Adrenal gland (tissue), 5 donors: ENCODE measurements at regions not wholly inside any gene's neighbourhood (a gene's known extent, or its start where the extent isn't known, plus 50 kb on each side); places are given as distances from the start of the nearest gene placed in this dataset.

Source experiments
- CTCF ChIP-seq, 6 experiments: fragments of 450-650 bp in 4 of 6; fragments of 200-600 bp in 2 of 6; sonication (generic) in 1 of 6; IDR thresholded peaks; 1 replicate in 5 of 6; 2 replicates in 1 of 6; pipeline versions ENCODE4 v1.5.1 to v1.8.0; 2016 to 2021; ENCODE audit warnings: antibody characterized with exemption in 6 of 6, mild to moderate bottlenecking in 2 of 6, moderate library complexity in 1 of 6
- POLR2A ChIP-seq, 2 donors: fragments of 450-650 bp; IDR thresholded peaks; one replicate each; pipeline ENCODE4 v1.6.1; 2017; ENCODE audit warnings: antibody characterized with exemption in 2 of 2, mild to moderate bottlenecking in 2 of 2, moderate library complexity in 1 of 2
- donor health status: DM: no; HTN: no; CAD: no.

- TF ChIP-seq CTCF (IDR thresholded peaks at IDR 0.05) (no peak), POLR2A (IDR thresholded peaks at IDR 0.05) (no peak)
Observed at GRCh38 chr1:56313560-56313959, 265.8 kb downstream of the PLPP3 start.
